IPS DF 4.7 (cell line): ENCODE measurements at regions not wholly inside any gene's neighbourhood (a gene's known extent, or its start where the extent isn't known, plus 50 kb on each side); places are given as distances from the start of the nearest gene placed in this dataset.
"Not testable (repeated sequence)": the region's sequence is repeated elsewhere in the genome, so short reads cannot be mapped to it uniquely, and the experiment has no call there.

ENCODE experiments used
- DNase-seq: peaks from one replicate; pipeline ENCODE4 v3.0.0-alpha.2; 2013; ENCODE audit warnings: low spot score; ENCODE audit errors: extremely low read depth

GRCh38 chr12:131537267-131537958 lies 173.5 kb upstream of the SFSWAP start:
- no peak for DNase-seq

GRCh38 chr12:131539381-131539780 lies 171.5 kb upstream of the SFSWAP start:
- no peak for DNase-seq

GRCh38 chr12:131540138-131540623 lies 170.7 kb upstream of the SFSWAP start:
- DNase-seq = no peak

GRCh38 chr12:131541512-131541911 lies 169.4 kb upstream of the SFSWAP start:
- DNase-seq = not testable (repeated sequence)

GRCh38 chr12:131542351-131542750 lies 168.5 kb upstream of the SFSWAP start:
- DNase-seq = no peak

- DNase-seq = no peak
Observed at GRCh38 chr12:131543040-131543439, 167.8 kb upstream of the SFSWAP start.

- DNase-seq = no peak
Observed at GRCh38 chr12:131547555-131547954, 163.3 kb upstream of the SFSWAP start.

- no peak for DNase-seq
Observed at GRCh38 chr12:131550121-131550520, 160.8 kb upstream of the SFSWAP start.

- no peak for DNase-seq
Observed at GRCh38 chr12:131551675-131552491, 159.0 kb upstream of the SFSWAP start.

- no peak for DNase-seq
Observed at GRCh38 chr12:131552492-131552863, 158.4 kb upstream of the SFSWAP start.

- DNase-seq = no peak
Observed at GRCh38 chr12:131553096-131553777, 157.7 kb upstream of the SFSWAP start.

GRCh38 chr12:131555197-131555846 lies 155.6 kb upstream of the SFSWAP start:
- no peak for DNase-seq

- DNase-seq = no peak
Observed at GRCh38 chr12:131555866-131556265, 155.0 kb upstream of the SFSWAP start.

- DNase-seq = no peak
Observed at GRCh38 chr12:131557078-131557709, 153.7 kb upstream of the SFSWAP start.

- no peak for DNase-seq
Observed at GRCh38 chr12:131559517-131560516, 151.1 kb upstream of the SFSWAP start.

- no peak for DNase-seq
Observed at GRCh38 chr12:131561051-131561450, 149.8 kb upstream of the SFSWAP start.

GRCh38 chr12:131561891-131562684 lies 148.8 kb upstream of the SFSWAP start:
- no peak for DNase-seq

- not testable (repeated sequence) for DNase-seq
Observed at GRCh38 chr12:131564138-131564727, 146.7 kb upstream of the SFSWAP start.

GRCh38 chr12:131564845-131565244 lies 146.0 kb upstream of the SFSWAP start:
- DNase-seq = no peak
